ENCODE measurements at regions not wholly inside any gene's neighbourhood (a gene's known extent, or its start where the extent isn't known, plus 50 kb on each side); places are given as distances from the start of the nearest gene placed in this dataset.
"Not testable (repeated sequence)": the region's sequence is repeated elsewhere in the genome, so short reads cannot be mapped to it uniquely, and the experiment has no call there.

- no peak for DNase-seq (ENCODE audit: low spot score)
Observed at GRCh38 chr2:176768185-176768584, 444.4 kb upstream of the HNRNPA3 start.

- no peak for DNase-seq (ENCODE audit: low spot score)
Observed at GRCh38 chr2:176769021-176769420, 443.6 kb upstream of the HNRNPA3 start.

DNA sequence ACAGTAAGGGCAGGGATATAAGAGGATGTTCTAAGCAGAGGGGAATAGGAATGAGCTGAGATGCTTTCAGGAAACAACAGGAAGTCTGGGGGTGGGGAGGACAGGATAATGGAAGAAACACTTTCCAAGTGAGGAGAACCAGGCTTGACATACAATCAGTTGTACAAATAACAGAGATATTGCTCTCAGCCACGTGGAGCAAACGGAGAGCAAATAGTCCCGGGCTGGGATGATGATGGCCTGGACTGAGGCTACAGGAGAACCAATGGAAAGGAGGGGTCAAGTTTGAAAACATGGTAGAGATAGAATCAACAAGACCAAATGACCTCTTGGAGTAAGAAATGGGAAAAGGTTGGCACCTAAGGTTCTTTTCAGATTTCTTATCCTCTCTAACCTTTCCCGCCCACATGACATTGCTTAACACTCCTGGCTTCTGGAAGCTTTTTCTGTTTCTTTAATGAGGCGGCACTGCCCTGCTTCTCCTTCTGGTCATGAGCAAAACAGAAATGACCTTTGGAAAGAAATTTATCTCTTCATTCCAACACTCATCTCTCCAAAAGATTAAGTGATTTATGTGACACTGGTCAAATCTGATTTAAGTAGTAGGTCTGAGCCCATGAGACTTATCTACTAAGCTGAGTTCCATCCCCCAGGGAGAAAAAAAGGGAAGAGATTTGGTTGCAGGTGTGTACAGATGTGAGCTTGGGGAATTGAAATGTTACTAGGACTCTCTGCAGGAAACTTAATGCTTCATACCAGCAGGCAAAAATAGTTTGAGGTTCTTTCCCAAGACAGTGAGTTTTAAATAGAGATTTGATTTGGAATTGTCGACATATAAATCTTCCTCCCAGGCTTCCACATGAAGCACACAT, 442.9 kb upstream of the HNRNPA3 start:
- no peak for DNase-seq (ENCODE audit: low spot score)

DNA sequence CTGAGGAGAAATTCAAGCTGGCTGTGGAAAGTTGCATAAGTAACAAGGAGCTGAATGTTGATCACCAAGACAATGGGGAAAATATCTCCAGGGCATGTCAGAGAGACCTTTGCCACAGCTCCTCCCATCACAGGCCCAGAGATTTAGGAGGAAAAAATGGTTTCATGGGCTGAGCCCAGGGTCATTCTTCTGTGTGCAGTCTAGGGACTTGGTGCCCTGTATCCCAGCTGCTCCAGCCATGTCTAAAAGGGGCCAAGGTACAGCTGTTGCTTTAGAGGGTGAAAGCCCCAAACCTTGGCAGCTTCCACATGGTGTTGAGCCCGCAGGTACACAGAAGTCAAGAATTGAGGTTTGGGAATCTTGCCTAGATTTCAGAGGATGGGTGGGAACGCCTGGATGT, 439.8 kb upstream of the HNRNPA3 start:
- no peak for DNase-seq (ENCODE audit: low spot score)

DNA sequence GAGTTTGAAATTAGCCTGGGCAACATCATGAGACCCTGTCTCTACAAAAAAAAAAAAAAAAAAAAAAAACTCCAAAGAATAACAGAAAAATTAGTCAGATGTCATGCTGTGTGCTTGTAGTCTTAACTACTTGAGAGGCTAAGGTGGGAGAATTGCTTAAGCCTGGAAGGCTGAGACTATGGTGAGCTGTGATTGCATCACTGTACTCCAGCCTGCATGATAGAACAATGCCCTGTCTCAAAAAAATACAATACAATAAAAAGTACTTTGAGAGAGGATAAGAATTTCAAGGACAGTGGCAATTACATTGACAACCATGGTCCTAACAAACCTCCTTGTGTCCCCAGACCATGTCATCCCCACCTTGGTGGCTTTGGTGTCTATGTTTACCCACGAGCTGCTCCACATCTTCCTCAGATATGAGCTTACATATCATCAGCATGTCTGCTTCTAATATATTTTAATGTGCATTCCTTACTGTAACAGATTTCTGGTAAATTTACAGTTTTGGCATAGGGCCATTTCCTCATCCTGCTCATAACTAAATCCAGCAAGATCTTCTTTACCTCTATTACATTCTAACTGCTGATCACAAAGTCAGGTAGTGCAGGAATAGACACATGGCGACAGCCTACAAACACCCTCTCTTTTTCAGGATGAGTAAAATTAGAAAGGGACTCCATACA, 437.7 kb upstream of the HNRNPA3 start:
- DNase-seq (ENCODE audit: low spot score) = no peak

DNA sequence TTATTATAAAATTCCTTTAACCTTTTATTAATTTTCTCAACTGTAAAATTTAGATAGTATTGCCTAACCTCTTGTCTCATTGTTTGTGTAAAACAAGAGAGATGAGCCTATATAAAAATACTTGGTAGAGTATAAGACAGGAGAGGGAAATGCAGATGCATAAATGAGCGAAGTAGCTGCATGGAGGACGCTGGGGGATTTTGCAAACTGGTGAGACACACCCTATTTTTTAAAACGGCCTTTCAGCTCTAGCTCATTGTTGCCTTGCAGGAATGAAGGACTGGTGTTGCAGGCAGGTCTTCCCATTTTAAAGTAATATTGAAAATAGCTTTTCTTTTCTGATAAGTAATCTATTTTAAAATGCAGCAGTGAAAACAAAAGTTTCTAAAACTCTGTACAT, 435.3 kb upstream of the HNRNPA3 start:
- DNase-seq (ENCODE audit: low spot score) = no peak

GRCh38 chr2:176779917-176780316, 432.7 kb upstream of the HNRNPA3 start:
- DNase-seq (ENCODE audit: low spot score) = no peak

GRCh38 chr2:176780348-176780747, 432.2 kb upstream of the HNRNPA3 start:
- DNase-seq (ENCODE audit: low spot score) = no peak

DNA sequence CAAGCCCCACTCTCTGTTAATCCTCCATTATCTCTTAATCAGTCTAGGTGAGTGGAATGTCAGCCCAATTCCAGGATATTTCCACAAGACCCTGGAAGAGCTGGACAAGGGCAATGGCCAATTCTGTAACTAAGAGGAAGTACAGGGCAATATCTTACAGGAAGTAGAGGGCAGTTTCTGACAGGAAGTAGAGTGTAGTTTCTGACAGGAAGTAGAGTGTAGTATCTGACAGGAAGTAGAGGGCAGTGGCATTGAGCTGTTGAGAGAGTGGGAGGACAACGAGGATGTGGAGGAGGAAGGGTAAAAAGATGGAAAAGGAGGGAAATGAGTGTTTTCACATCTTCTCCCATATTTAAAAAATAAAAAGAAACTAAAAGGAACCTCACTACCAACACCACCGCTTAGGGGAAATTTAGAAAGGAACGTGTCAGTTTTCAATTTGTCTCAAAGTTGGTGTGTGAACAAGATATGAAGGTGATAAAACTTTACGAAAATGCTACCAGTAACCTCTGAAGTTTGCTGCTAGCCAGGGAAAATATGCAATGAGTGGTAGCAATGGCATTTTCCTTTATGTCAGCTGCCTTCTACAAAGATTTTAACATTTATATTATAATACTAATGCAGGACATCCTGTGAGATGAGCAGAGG, 430.9 kb upstream of the HNRNPA3 start:
- no peak for DNase-seq (ENCODE audit: low spot score)

GRCh38 chr2:176784633-176785200, 427.9 kb upstream of the HNRNPA3 start:
- DNase-seq (ENCODE audit: low spot score) = no peak

GRCh38 chr2:176789751-176790150, 422.8 kb upstream of the HNRNPA3 start:
- no peak for DNase-seq (ENCODE audit: low spot score)

- DNase-seq (ENCODE audit: low spot score) = no peak
Observed at GRCh38 chr2:176790468-176790867, 422.1 kb upstream of the HNRNPA3 start.

DNA sequence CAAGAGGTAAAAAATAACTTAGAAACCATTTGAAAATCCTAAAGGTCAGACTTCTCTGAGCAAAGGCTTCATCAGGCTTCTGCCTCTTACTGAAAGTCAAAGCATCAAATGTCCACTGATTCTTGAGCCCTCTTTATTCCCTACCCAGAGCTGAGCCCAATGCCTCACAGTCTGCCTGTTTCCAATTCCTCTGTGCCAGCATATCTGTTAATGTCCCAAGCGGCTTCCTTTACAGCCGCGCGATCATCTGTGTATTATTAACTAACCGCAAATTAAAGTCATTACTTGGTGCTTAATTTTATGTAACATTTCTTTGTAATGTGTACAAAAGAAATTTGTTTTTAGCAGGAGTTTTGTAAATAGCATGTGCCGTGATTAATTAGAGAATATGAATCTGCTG, 418.8 kb upstream of the HNRNPA3 start:
- DNase-seq (ENCODE audit: low spot score) = no peak

DNA sequence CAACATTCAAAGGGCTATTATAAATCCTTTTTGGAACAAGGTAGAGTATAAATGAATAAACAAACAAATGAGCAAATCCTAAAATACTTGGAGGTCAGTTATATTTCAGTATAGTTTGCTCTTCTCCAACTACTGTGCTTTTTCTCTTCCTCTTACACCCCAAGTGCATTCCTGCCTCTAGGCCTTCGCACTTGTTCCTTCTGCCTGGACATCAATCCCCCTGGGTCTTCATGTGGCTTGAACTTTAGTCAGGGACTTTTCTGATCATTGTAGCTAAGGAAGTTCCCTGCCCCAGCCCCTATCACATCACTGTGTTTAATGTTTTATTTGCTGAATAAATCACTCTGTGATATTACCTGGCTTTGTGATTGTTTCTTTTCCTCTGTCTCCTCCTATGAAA, 418.2 kb upstream of the HNRNPA3 start:
- DNase-seq (ENCODE audit: low spot score) = no peak

- no peak for DNase-seq (ENCODE audit: low spot score)
Observed at GRCh38 chr2:176795823-176796222, 416.8 kb upstream of the HNRNPA3 start.

- not testable (repeated sequence) for DNase-seq (ENCODE audit: low spot score)
Observed at GRCh38 chr2:176796677-176797076, 415.9 kb upstream of the HNRNPA3 start.

GRCh38 chr2:176804392-176804791, 408.2 kb upstream of the HNRNPA3 start:
- no peak for DNase-seq (ENCODE audit: low spot score)

- no peak for DNase-seq (ENCODE audit: low spot score)
Observed at GRCh38 chr2:176805345-176805744, 407.2 kb upstream of the HNRNPA3 start.

DNA sequence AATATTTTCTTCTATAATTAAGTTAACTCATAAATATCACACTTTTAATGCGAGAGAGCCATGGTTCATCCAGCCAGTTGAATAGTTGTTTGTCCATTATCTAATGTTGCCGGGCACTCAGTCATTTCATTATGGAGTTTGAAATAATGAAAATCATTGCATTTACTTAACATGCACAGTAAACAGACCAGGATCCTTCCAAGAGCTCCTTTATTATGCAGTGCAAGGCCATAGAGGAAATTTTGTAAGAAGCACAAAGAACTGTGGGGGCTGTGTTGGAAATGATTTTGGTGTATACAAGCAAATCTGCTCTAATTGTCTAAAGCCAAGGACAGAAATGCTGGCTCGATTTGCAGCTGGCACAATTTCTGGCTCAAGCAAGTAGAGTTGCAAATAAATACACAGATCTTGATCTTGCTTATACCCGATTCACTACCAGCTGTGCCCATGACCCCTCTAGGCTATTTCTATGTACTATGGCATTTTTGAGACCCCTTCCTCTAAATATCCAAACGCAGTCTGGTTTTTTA, 400.3 kb upstream of the HNRNPA3 start:
- no peak for DNase-seq (ENCODE audit: low spot score)

DNA sequence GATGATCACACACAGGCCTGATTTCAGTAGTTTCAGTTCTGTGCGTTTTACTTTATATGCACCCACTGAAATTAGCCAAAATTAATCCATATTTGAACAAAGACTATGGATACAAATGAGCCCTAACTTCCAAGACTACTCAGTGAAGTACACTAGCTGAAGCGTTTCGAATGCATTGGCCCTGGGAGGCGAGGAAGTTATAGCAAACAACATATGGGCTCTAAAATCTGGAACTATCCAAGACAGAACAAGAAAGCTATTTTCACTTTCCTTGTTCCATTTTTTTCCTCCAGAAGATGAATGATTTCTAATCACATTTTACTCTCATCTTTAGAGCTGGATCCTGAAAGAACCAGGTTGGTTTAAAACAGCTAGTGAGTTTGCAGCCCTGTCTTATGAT, 399.4 kb upstream of the HNRNPA3 start:
- no peak for DNase-seq (ENCODE audit: low spot score)

- no peak for DNase-seq (ENCODE audit: low spot score)
Observed at GRCh38 chr2:176813621-176814049, 399.0 kb upstream of the HNRNPA3 start.

- DNase-seq (ENCODE audit: low spot score) = no peak
Observed at GRCh38 chr2:176814274-176814673, 398.3 kb upstream of the HNRNPA3 start.

All from SW480 (cell line).